Spleen (tissue), 11 donors: ENCODE measurements at regions not wholly inside any gene's neighbourhood (a gene's known extent, or its start where the extent isn't known, plus 50 kb on each side); places are given as distances from the start of the nearest gene placed in this dataset.
A peak's percentile ranks its signal among the peaks of the same experiment; 100 is the strongest.

Experiments used
- DNase-seq: peaks from one replicate; pipeline ENCODE4 v3.0.0-alpha.2; 2020
- H3K27ac ChIP-seq, 8 donors: fragments of 200-600 bp; sonication (generic) in 7 of 8; 1 replicate in 4 of 8; 2 replicates in 4 of 8; pipeline versions ENCODE4 v1.5.0 to v1.8.0; 2016 to 2021; ENCODE audit warnings: inconsistent platforms in 4 of 8, mild to moderate bottlenecking in 4 of 8, moderate library complexity in 1 of 8
- H3K27me3 ChIP-seq, 7 donors: fragments of 200-600 bp; sonication (generic) in 6 of 7; replicated peaks in 1 of 7; 1 replicate in 4 of 7; 2 replicates in 3 of 7; pipeline versions ENCODE4 v1.5.0 to v1.8.0; 2016 to 2021; ENCODE audit warnings: inconsistent platforms in 3 of 7, mild to moderate bottlenecking in 1 of 7
- H3K36me3 ChIP-seq, 6 donors: fragments of 200-600 bp; sonication (generic) in 5 of 6; 1 replicate in 4 of 6; 2 replicates in 2 of 6; pipeline versions ENCODE4 v1.5.0 to v1.8.0; 2016 to 2021; ENCODE audit warnings: inconsistent platforms in 2 of 6
- H3K4me1 ChIP-seq, 6 donors: fragments of 200-600 bp; sonication (generic) in 5 of 6; 1 replicate in 3 of 6; 2 replicates in 3 of 6; pipeline versions ENCODE4 v1.5.0 to v1.8.0; 2016 to 2021; ENCODE audit warnings: inconsistent platforms in 3 of 6
- H3K4me3 ChIP-seq, 8 donors: fragments of 200-600 bp; sonication (generic) in 7 of 8; 1 replicate in 4 of 8; 2 replicates in 4 of 8; pipeline versions ENCODE4 v1.5.0 to v1.8.0; 2016 to 2021; ENCODE audit warnings: inconsistent platforms in 4 of 8, mild to moderate bottlenecking in 4 of 8, moderate library complexity in 2 of 8
- H3K9me3 ChIP-seq, 8 donors: fragments of 200-600 bp; sonication (generic) in 7 of 8; 1 replicate in 4 of 8; 2 replicates in 4 of 8; pipeline versions ENCODE4 v1.5.0 to v1.8.0; 2016 to 2021; ENCODE audit warnings: inconsistent platforms in 4 of 8
- CTCF ChIP-seq, 11 experiments: fragments of 200-600 bp in 7 of 11; fragments of 450-650 bp in 4 of 11; sonication (generic) in 4 of 11; IDR thresholded peaks in 8 of 11; conservative IDR thresholded peaks in 3 of 11; 1 replicate in 7 of 11; 2 replicates in 4 of 11; pipeline versions ENCODE4 v1.4.0 to v1.8.0; 2016 to 2021; ENCODE audit warnings: antibody characterized with exemption in 11 of 11, inconsistent platforms in 4 of 11, mild to moderate bottlenecking in 1 of 11
- POLR2A ChIP-seq, 3 donors: fragments of 450-650 bp; IDR thresholded peaks; one replicate each; pipeline ENCODE4 v1.5.1; 2017; ENCODE audit warnings: antibody characterized with exemption in 3 of 3, mild to moderate bottlenecking in 1 of 3
- POLR2AphosphoS5 ChIP-seq, 3 donors: sonication (generic); formaldehyde crosslinking; IDR thresholded peaks; one replicate each; pipeline ENCODE4 v1.5.1; 2017; ENCODE audit warnings: antibody characterized with exemption in 3 of 3
- WGBS, 5 donors: extraction: QIAGEN DNeasy Blood & Tissue Kit in 3 of 5; methylation state at CpG; one replicate each; pipeline versions ENCODE4 v1.1.5 to v1.1.7; 2013 to 2018; 5-methylcytosine and 5-hydroxymethylcytosine counted together
- intact Hi-C: fragments of 100-400 bp; cut with DNase I; formaldehyde crosslinking; loops from one replicate; pipeline ENCODE4 v1.15.0; 2023; ENCODE audit warnings: low total_unique reads
- donor health status: healthy with polysubstance abuse.
- donor health status: DM: no; HTN: no; CAD: no; lungs with moderate emphysema.
- donor health status: DM: no; HTN: no; CAD: no.
- donor health status: Bipolar disorder and iron deficiency.
- donor health status: healthy.
- donor health status: DM: no; HTN: no; CAD: no.
- donor health status: DM: yes; HTN: yes; CAD: no.

GRCh38 chr9:7979611-7980010, 180.0 kb upstream of the DMAC1 start:
- intact Hi-C loops, result no loop called here
- Histone ChIP-seq H3K36me3 (no peaks in the 10 kb centered on the region), H3K4me1 (peaks cover 14 to 61% (median 39%) of the 10 kb centered on the region in 6 donors), H3K27ac (no peak overlapping the region), H3K27me3 (no peaks in the 10 kb centered on the region), H3K4me3 (no peak overlapping the region), H3K9me3 (no peaks in the 10 kb centered on the region)
- TF ChIP-seq POLR2AphosphoS5 (IDR thresholded peaks at IDR 0.05) (no peak), POLR2A (IDR thresholded peaks at IDR 0.05) (no peak), CTCF (IDR thresholded peaks at IDR 0.05 in 8 of 11, conservative IDR thresholded peaks at IDR 0.05 in 3 of 11) (no peak)
- WGBS, 5 donors, result 64 to 92% (median 68%) methylated on average over 5 of the region's 5 CpGs
- DNase-seq, result no peak

- Histone ChIP-seq H3K27me3 (no peaks in the 10 kb centered on the region), H3K4me1 (peaks cover 14 to 67% (median 44%) of the 10 kb centered on the region in 6 donors), H3K36me3 (no peaks in the 10 kb centered on the region), H3K4me3 (peak overlapping the region in 1 of 8 donors; percentile 16), H3K9me3 (no peaks in the 10 kb centered on the region), H3K27ac (peak overlapping the region in 7 of 8 donors; percentile 76 to 88 (median 80))
- intact Hi-C loops, result no loop called here
- 79 to 87% (median 84%) methylated on average over 5 of the region's 5 CpGs for WGBS, 5 donors
- TF ChIP-seq CTCF (IDR thresholded peaks at IDR 0.05 in 8 of 11, conservative IDR thresholded peaks at IDR 0.05 in 3 of 11) (no peak), POLR2A (IDR thresholded peaks at IDR 0.05) (no peak), POLR2AphosphoS5 (IDR thresholded peaks at IDR 0.05) (no peak)
- no peak for DNase-seq
These were observed 178.0 kb upstream of the DMAC1 start for GRCh38 chr9:7977586-7977985.

GRCh38 chr9:7976856-7977255, 177.3 kb upstream of the DMAC1 start:
- Histone ChIP-seq H3K36me3 (no peaks in the 10 kb centered on the region), H3K4me1 (peaks cover 14 to 62% (median 43%) of the 10 kb centered on the region in 6 donors), H3K27me3 (no peaks in the 10 kb centered on the region), H3K4me3 (peak overlapping the region in 1 of 8 donors; percentile 16), H3K9me3 (no peaks in the 10 kb centered on the region), H3K27ac (peak overlapping the region; percentile 49 to 88 (median 80))
- intact Hi-C loops, result no loop called here
- DNase-seq, result no peak
- 34 to 58% (median 49%) methylated on average over 2 of the region's 2 CpGs for WGBS, 5 donors
- TF ChIP-seq POLR2A (IDR thresholded peaks at IDR 0.05) (no peak), POLR2AphosphoS5 (IDR thresholded peaks at IDR 0.05) (no peak), CTCF (IDR thresholded peaks at IDR 0.05 in 8 of 11, conservative IDR thresholded peaks at IDR 0.05 in 3 of 11) (no peak)

- no peaks in the 10 kb centered on the region for H3K9me3 ChIP-seq
- TF ChIP-seq POLR2AphosphoS5 (IDR thresholded peaks at IDR 0.05), result peak in 1 of 3 donors; percentile 91
- TF ChIP-seq CTCF (IDR thresholded peaks at IDR 0.05 in 8 of 11, conservative IDR thresholded peaks at IDR 0.05 in 3 of 11), result peak in 1 of 11 experiments; percentile 23
- peak in 1 of 3 donors; percentile 28 for TF ChIP-seq POLR2A (IDR thresholded peaks at IDR 0.05)
- intact Hi-C loops, result no loop called here
- H3K27ac ChIP-seq, result peak overlapping the region; percentile 58 to 88 (median 80)
- H3K36me3 ChIP-seq, result no peaks in the 10 kb centered on the region
- H3K4me1 ChIP-seq, result peaks cover 14 to 57% (median 43%) of the 10 kb centered on the region in 6 donors
- no peaks in the 10 kb centered on the region for H3K27me3 ChIP-seq
- no peak for DNase-seq
- peak overlapping the region in 1 of 8 donors; percentile 23 for H3K4me3 ChIP-seq
- 17 to 38% (median 25%) methylated on average over 4 of the region's 4 CpGs for WGBS, 5 donors
These were observed 176.7 kb upstream of the DMAC1 start for GRCh38 chr9:7976167-7976755.
